AG09309 (cell line): ENCODE measurements at regions not wholly inside any gene's neighbourhood (a gene's known extent, or its start where the extent isn't known, plus 50 kb on each side); places are given as distances from the start of the nearest gene placed in this dataset.
A peak's percentile ranks its signal among the peaks of the same experiment; 100 is the strongest.

Experiments
- DNase-seq: peaks from one replicate; pipeline ENCODE4 v3.0.0-alpha.2; 2010; ENCODE audit warnings: low read depth
- H3K4me3 ChIP-seq: 2 replicates; pipeline ENCODE4 v1.5.1; 2011; ENCODE audit warnings: mild to moderate bottlenecking, low read depth, low read length, moderate library complexity; ENCODE audit not compliant: control insufficient read depth
- TF ChIP-seq, protein P1 (sequence below): IDR thresholded peaks from 2 replicates; pipeline ENCODE4 v1.5.1; 2011; ENCODE audit warnings: mild to moderate bottlenecking, low read depth, low read length, inconsistent platforms; ENCODE audit not compliant: insufficient read depth, control insufficient read depth; ENCODE audit errors: missing control alignments

DNA sequence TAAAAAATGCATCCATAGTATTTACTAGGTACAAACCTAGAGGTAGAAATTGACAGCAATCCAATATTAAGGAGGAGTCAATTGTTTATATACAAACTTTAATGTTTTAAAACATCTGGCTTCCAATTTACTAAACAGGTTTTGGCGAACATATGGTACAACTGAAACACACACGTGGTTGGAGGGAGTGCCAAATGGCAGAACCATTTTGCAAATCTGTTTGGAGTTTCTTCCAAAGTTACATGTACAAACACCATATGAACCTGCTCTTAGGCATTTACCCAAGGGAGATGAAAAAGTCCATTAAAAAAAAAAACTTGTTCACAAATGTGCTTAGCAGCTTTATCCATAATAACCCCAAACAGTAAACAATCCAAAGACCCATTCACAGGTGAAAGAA is 159.8 kb upstream of the MYOCD start:
- DNase-seq = no peak
- TF ChIP-seq, protein P1, sequence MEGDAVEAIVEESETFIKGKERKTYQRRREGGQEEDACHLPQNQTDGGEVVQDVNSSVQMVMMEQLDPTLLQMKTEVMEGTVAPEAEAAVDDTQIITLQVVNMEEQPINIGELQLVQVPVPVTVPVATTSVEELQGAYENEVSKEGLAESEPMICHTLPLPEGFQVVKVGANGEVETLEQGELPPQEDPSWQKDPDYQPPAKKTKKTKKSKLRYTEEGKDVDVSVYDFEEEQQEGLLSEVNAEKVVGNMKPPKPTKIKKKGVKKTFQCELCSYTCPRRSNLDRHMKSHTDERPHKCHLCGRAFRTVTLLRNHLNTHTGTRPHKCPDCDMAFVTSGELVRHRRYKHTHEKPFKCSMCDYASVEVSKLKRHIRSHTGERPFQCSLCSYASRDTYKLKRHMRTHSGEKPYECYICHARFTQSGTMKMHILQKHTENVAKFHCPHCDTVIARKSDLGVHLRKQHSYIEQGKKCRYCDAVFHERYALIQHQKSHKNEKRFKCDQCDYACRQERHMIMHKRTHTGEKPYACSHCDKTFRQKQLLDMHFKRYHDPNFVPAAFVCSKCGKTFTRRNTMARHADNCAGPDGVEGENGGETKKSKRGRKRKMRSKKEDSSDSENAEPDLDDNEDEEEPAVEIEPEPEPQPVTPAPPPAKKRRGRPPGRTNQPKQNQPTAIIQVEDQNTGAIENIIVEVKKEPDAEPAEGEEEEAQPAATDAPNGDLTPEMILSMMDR = no peak
- no peak overlapping the region for H3K4me3 ChIP-seq

DNA sequence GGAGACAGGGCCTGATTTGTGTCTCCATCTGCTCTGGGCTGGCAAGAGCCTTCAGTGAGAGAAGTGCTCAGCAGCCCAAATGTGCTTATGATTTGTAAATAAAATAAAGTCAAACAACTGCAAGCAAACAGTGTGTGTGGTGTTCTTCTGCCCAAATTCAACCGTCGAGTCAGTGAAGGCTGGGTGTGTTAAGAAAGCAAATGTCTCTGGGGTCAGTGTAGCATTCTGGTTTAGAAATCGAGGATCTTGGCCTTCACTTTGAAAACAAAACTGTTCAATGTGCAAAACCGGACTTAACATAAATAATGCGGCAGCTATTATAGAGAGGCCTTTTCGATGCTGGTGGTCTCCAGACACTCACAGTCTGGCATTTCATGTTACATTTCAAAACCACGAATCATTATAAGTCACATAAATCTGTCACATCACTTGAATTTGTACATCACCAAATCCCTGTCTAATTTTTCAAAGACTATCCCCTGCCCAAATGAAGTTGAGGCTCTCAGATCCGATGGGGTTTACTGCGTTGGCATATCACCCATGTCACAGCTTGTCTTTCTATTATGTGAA is 158.6 kb upstream of the MYOCD start:
- no peak for DNase-seq
- H3K4me3 ChIP-seq = no peak overlapping the region
- TF ChIP-seq, protein P1 = no peak

DNA sequence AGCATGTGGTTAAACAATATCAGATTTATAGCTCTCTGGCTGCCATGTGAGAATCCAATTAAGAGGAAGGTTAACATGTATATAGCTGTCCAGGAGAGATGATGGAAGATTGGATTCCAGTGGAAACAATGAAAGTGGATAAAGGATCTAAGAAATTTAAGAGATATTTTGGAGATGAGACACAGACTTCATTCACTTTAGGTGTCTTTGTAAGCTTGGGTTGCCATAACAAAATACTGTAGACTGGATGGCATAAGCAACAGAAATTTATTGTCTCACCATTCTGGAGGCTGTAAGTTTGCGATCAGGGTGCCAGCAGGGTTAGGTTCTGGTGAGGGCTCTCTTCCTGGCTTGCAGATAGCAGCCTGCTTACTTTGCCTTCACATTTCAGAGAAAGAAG is 155.9 kb upstream of the MYOCD start:
- peak; percentile 24 for DNase-seq
- no peak overlapping the region for H3K4me3 ChIP-seq
- TF ChIP-seq, protein P1 = no peak

DNA sequence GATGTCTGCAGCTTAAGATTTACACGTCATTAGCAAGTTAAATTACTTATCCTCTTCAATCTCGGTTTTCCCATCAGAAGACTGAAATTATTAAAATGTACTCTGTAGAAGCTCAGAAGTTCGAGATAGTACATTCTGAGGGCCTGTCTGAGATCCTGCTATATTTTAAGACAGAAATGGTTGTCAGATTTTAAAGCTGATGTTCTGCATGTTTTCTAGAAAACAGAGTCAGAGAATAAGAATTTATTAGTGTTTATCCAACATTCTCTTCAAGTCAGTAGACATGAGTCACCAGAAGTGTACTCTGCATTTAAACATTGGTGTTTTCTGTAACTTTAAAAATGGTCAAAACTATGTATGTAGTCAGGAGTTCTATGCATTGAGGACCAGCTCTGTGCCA is 155.2 kb upstream of the MYOCD start:
- TF ChIP-seq, protein P1 = no peak
- no peak for DNase-seq
- no peak overlapping the region for H3K4me3 ChIP-seq

DNA sequence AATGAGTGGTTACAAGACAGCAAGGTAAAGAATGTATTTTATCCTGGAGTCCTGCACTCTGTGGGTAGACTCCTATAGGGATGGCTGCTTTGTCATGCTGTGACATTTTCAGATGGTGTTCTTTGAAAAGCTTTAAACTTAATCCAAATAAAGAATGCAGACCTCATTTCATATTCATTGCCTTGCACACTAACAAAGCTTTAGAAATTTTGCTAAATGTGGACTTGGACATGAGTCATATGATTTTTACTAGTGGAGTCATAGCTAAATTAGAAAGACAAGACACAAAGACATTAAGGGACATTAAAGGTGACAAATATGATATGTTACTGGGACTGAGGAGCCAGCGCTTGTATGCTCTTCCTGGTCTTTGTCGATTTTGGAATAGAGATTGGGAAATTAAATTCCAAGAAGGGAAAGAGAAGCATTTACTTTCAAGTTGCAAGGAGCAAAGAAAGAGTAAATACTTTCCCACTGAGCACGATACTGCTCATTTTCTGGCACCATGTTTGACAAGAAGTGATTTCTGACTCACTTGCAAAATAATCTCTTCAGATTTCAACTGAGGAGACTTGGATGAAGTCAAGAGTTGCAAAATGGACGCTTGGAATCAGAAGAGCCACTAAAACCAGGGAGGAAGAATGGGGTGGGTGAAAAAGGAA is 152.9 kb upstream of the MYOCD start:
- TF ChIP-seq, protein P1 = no peak
- DNase-seq = no peak
- no peak overlapping the region for H3K4me3 ChIP-seq

DNA sequence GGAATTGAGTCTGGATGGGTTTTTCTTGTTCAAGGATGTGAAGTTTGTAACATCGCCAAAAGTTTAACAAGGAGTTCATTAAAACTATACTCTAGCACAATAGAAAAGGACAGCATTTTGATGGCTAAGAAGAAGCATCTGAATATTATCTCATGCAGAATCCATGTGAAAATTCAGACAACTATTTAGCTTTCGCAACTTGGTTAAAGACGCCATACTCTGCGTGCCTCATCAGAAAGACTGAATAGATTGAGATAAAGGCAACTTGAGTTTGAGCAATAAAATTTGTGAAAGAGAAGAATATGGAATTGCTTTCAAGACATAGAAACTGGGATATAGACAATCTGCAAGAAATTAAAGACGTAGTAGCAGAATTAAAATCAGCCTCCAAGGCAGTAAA is 151.1 kb upstream of the MYOCD start:
- no peak for DNase-seq
- TF ChIP-seq, protein P1 = no peak
- H3K4me3 ChIP-seq = no peak overlapping the region

DNA sequence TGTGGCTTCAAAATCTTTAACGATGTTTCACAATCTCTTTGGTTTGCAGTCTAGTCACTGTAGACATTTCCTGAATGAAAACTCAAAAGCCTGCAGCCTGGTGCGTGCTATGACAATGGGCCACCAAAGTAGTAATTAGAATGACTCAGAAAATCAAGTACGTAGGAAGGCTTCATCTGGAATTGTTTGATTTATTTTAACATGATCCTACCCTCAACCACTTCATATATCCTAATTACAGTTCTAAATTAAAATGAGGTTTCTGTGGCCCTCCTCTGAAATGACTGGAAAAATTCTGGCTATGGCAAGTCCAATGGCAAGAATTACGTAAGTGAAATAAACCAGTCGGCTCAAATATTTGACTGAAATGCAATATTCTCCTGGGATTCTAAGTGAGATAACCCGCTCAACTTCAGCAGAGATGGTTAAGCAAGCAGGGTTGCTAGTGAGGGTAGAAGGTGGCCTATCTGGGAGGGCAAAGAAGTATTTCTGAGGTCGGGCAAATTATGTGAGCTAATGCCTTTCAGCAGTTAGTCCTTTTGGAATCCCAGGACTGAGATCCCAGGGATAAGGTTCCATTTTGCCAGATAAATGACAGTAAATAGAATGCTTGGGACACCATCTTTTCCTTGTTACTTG is 145.6 kb upstream of the MYOCD start:
- TF ChIP-seq, protein P1 = no peak
- no peak overlapping the region for H3K4me3 ChIP-seq
- DNase-seq = peak; percentile 76
